Tibial artery (tissue), 4 donors: ENCODE measurements at regions not wholly inside any gene's neighbourhood (a gene's known extent, or its start where the extent isn't known, plus 50 kb on each side); places are given as distances from the start of the nearest gene placed in this dataset.

ENCODE experiments used
- DNase-seq, 2 donors: peaks; one replicate each; pipeline ENCODE4 v3.0.0-alpha.2; 2019
- H3K27ac ChIP-seq, 2 donors: fragments of 200-600 bp; sonication (generic) in 1 of 2; 1 replicate in 1 of 2; 2 replicates in 1 of 2; pipeline ENCODE4 v1.5.1; 2018 to 2019; ENCODE audit warnings: mild to moderate bottlenecking in 1 of 2
- H3K27me3 ChIP-seq, 2 donors: fragments of 200-600 bp; sonication (generic) in 1 of 2; one replicate each; pipeline versions ENCODE4 v1.5.1 to v1.6.0; 2016 to 2019
- H3K36me3 ChIP-seq, 3 donors: fragments of 200-600 bp; sonication (generic) in 2 of 3; one replicate each; pipeline ENCODE4 v1.5.1; 2016 to 2019; ENCODE audit warnings: mild to moderate bottlenecking in 2 of 3
- H3K4me1 ChIP-seq, 4 donors: fragments of 200-600 bp; sonication (generic) in 2 of 4; 1 replicate in 3 of 4; 2 replicates in 1 of 4; pipeline ENCODE4 v1.5.1; 2016 to 2019
- H3K4me3 ChIP-seq, 2 donors: fragments of 200-600 bp; sonication (generic) in 1 of 2; 1 replicate in 1 of 2; 2 replicates in 1 of 2; pipeline ENCODE4 v1.5.1; 2018 to 2019; ENCODE audit warnings: mild to moderate bottlenecking in 2 of 2
- H3K9me3 ChIP-seq, 3 donors: fragments of 200-600 bp; sonication (generic) in 1 of 3; one replicate each; pipeline ENCODE4 v1.5.1; 2016 to 2019
- CTCF ChIP-seq, 2 experiments: fragments of 200-600 bp in 1 of 2; fragments of 450-650 bp in 1 of 2; IDR thresholded peaks; one replicate each; pipeline ENCODE4 v1.5.1; 2017 to 2019; ENCODE audit warnings: antibody characterized with exemption in 2 of 2, mild to moderate bottlenecking in 1 of 2, moderate library complexity in 1 of 2
- intact Hi-C: fragments of 100-400 bp; cut with DNase I; formaldehyde crosslinking; loops from one replicate; pipeline ENCODE4 v1.15.0; 2023; ENCODE audit warnings: low total_unique reads

GRCh38 chr13:111530137-111530870 is 209.9 kb downstream of the TEX29 start:
- Histone ChIP-seq H3K27me3 (peaks cover 0 to 22% of the 10 kb centered on the region in 2 donors), H3K36me3 (no peaks in the 10 kb centered on the region), H3K4me3 (no peak overlapping the region), H3K9me3 (no peaks in the 10 kb centered on the region), H3K27ac (no peak overlapping the region), H3K4me1 (no peaks in the 10 kb centered on the region)
- no peak for DNase-seq
- TF ChIP-seq CTCF (IDR thresholded peaks at IDR 0.05): no peak
- intact Hi-C loops: no loop called here

- H3K27ac ChIP-seq: no peak overlapping the region
- H3K36me3 ChIP-seq: no peaks in the 10 kb centered on the region
- no peaks in the 10 kb centered on the region for H3K9me3 ChIP-seq
- intact Hi-C loops: no loop called here
- TF ChIP-seq CTCF (IDR thresholded peaks at IDR 0.05): no peak
- no peaks in the 10 kb centered on the region for H3K4me1 ChIP-seq
- peaks cover 0 to 24% of the 10 kb centered on the region in 2 donors for H3K27me3 ChIP-seq
- DNase-seq: no peak
- H3K4me3 ChIP-seq: no peak overlapping the region
Measured at GRCh38 chr13:111531505-111531904, 211.1 kb downstream of the TEX29 start.

GRCh38 chr13:111532111-111532510 is 211.7 kb downstream of the TEX29 start:
- intact Hi-C loops: no loop called here
- no peaks in the 10 kb centered on the region for H3K4me1 ChIP-seq
- H3K9me3 ChIP-seq: no peaks in the 10 kb centered on the region
- peaks cover 0 to 27% of the 10 kb centered on the region in 2 donors for H3K27me3 ChIP-seq
- TF ChIP-seq CTCF (IDR thresholded peaks at IDR 0.05): no peak
- H3K27ac ChIP-seq: no peak overlapping the region
- no peak for DNase-seq
- no peak overlapping the region for H3K4me3 ChIP-seq
- H3K36me3 ChIP-seq: no peaks in the 10 kb centered on the region

- no peak for TF ChIP-seq CTCF (IDR thresholded peaks at IDR 0.05)
- Histone ChIP-seq H3K27ac (no peak overlapping the region), H3K4me3 (no peak overlapping the region), H3K36me3 (no peaks in the 10 kb centered on the region), H3K9me3 (no peaks in the 10 kb centered on the region), H3K27me3 (peaks cover 0 to 38% of the 10 kb centered on the region in 2 donors), H3K4me1 (no peaks in the 10 kb centered on the region)
- no peak for DNase-seq
- intact Hi-C loops: no loop called here
Measured at GRCh38 chr13:111533900-111534683, 213.7 kb downstream of the TEX29 start.

- DNase-seq: no peak
- no peaks in the 10 kb centered on the region for H3K36me3 ChIP-seq
- H3K27me3 ChIP-seq: peaks cover 0 to 42% of the 10 kb centered on the region in 2 donors
- no peak for TF ChIP-seq CTCF (IDR thresholded peaks at IDR 0.05)
- H3K4me1 ChIP-seq: no peaks in the 10 kb centered on the region
- no peak overlapping the region for H3K4me3 ChIP-seq
- H3K27ac ChIP-seq: no peak overlapping the region
- intact Hi-C loops: no loop called here
- H3K9me3 ChIP-seq: no peaks in the 10 kb centered on the region
Measured at GRCh38 chr13:111534751-111535522, 214.5 kb downstream of the TEX29 start.
